G401 (cell line): ENCODE measurements at regions not wholly inside any gene's neighbourhood (a gene's known extent, or its start where the extent isn't known, plus 50 kb on each side); places are given as distances from the start of the nearest gene placed in this dataset.

Experiments used
- DNase-seq: peaks from one replicate; pipeline ENCODE4 v3.0.0-alpha.2; 2015; ENCODE audit warnings: low spot score
- in situ Hi-C: cut with HindIII; loops from 2 replicates; pipeline ENCODE4 v1.10.0; 2016; ENCODE audit warnings: low sequenced_read_pairs, mixed read lengths

- in situ Hi-C loops: no loop called here
- DNase-seq: no peak
These were observed 90.0 kb downstream of the DHCR7 start for GRCh38 chr11:71358122-71358728.

GRCh38 chr11:71357414-71357813 is 90.8 kb downstream of the DHCR7 start:
- no peak for DNase-seq
- in situ Hi-C loops: no loop called here

DNA sequence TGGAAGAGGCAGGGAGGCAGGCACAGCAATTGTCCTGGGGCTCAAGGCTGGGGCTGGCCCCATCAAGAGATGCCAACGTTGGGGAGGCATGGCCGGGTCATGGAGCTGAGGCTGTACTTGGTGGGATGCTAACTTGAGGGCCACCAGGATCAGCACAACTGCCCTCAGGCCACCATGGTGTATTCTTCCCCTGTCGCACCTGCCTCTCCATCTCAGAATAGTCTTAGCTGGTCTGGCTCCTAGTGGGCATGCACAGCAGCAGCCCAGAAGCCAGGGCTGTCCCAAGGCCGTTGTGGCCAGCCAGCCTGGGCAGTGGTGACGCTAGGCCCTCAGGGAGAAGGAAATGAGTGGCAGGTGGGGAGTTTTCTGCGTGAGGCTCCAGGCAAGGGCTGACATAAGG is 91.3 kb downstream of the DHCR7 start:
- in situ Hi-C loops: no loop called here
- DNase-seq: no peak

DNA sequence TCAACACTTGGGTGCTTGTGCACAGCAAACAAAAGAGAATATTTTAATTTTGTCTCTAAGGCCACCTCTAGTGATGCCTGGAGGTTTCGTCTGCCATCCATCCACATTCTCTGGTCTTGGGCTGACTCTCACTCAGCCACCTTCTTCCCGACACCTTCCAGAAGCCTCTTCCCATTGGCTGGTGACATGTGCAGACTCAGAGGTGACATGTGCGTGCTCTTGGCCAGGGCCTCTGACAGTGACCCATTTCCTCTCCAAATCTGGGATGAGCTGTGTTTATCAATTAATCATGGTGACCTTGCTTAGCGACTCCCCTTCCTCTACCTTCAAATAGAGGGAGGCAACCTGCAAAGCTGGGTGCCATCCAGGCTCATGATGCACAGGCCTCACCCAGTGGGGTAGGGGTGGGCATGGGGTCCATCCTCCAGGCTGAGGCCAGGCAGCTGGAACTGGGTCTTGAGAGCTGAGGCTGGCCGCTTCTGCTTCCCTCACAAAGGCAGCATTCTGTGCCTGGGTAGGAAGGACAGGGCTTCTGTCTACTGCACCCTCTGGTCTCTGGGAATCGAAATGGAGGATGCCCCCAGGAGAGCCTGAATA is 91.8 kb downstream of the DHCR7 start:
- no peak for DNase-seq
- in situ Hi-C loops: no loop called here

DNA sequence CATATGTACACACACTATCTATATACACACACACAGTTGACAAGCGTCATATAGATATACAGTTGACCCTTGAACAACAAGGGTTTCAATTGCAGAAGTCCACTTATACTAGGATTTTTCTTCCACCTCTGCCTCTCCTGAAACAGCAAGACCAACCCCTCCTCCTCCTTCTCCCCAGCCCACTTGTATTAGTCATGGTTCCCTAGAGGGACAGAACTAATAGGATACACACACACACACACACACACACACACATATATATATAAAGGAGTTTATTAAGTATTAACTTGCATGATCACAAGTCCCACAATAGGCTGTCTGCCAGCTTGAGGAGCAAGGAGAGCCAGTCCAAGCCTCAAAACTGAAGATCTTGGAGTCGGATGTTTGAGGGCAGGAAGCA is 92.9 kb downstream of the DHCR7 start:
- no peak for DNase-seq
- in situ Hi-C loops: no loop called here

- in situ Hi-C loops: no loop called here
- peak; percentile 58 for DNase-seq
These were observed 93.6 kb downstream of the DHCR7 start for GRCh38 chr11:71354394-71355105.

DNA sequence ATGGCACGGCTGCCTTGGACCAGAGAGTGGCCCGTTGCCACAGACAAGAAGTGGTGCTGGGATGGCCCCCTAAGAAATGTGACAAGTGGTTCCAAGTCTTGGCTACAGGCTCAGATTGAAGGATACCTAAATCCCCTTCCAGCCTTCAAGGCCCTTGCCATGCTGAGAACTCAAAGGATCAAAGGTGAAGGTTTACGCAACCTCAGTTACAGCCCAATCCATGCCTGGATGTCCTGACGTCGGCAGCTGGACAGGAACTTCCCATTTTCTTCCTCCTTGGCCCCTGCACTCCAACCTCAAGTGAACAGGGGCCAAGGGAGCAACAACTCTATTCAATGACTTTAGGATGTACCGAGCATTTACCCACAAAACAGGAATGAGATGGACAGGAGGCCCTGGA is 95.4 kb downstream of the DHCR7 start:
- in situ Hi-C loops: no loop called here
- no peak for DNase-seq

DNA sequence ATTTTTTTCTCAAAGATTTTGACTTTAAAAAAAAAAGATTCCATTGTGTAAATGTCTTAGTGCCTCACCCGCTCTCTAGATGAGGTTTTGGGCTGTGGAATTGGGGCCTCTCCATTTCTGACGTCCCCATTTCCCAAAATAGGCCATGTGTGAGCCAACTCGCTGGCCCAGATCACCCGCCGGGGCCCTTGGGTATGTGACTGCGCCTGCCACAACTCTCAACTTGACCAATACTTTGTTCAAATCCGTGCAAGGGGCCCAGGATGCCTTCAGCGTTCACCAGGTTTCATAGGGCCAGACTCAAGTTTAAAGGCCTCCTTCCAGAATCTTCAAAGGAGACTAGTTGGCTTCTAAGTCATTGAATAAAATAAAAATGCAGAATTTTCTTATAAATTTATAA is 96.0 kb downstream of the DHCR7 start:
- in situ Hi-C loops: no loop called here
- DNase-seq: no peak

DNA sequence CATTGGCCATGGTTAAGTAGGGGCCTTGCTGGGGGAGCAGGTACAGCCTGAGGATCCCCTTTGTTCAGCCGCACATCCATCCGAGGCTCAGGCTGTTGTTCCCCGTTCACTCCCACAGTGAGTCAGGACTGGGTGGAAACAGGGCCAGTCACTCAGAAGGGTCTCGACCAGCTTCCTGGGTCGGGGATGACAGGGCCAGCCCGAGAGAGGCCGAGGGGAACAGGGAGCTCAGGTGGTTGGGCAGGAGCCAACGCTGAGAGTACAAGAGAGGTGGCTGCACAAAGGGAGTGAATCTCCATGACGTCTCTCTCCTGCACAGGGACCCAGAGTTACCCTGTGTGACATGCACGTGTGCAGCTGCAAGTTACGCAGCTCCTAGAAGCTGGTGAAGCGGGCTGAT is 97.2 kb upstream of the SHANK2 start:
- no peak for DNase-seq
- in situ Hi-C loops: no loop called here

- in situ Hi-C loops: no loop called here
These were observed 91.5 kb upstream of the SHANK2 start for GRCh38 chr11:71343828-71344400.

DNA sequence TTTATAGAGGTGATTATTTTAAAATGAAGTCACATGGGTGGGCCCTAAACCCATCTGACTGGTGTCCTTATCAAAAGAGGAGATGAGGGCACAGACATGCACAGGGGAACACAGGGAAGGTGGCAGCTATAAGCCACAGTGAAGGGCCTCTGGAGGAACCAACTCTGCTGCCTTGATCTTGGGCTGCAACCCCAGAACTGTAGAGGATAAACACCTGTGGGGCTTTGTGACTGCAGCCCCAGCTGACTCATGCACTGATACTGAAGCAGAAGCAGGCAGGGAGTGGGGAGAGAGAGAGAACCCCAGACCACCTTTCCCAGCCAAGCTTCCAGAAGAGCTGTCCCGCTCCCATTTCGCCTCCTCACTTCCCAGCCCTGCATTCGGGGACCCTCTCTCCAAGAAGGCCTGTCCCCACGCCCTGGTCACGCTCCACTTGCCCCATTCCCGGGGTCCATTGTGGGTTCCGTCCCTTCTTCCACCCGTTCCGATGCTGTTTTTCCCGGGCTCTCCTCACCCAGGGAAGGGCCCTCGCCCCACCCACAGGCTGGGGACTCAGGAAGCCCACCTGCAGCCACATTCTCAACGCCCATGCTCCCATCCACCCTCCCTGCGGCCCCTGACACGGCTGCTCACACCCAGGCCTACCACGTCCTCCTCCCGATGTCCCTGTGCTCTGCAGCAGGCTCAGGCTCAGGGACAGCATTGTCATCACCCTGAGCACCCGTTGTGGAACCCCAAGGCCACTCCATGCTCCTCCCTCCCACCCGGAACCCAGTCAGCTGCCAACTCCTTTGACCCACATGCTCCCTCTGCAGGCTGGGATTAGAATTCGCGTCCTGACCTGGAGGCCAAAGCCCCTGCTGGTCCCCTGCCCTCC is 90.8 kb upstream of the SHANK2 start:
- in situ Hi-C loops: no loop called here
- DNase-seq: no peak

More at GRCh38 chr11:71343828-71344400, 91.5 kb upstream of the SHANK2 start:
- no peak for DNase-seq

GRCh38 chr11:71342116-71342515 is 89.7 kb upstream of the SHANK2 start:
- no peak for DNase-seq
- in situ Hi-C loops: no loop called here

GRCh38 chr11:71341596-71341995 is 89.2 kb upstream of the SHANK2 start:
- in situ Hi-C loops: no loop called here
- DNase-seq: no peak

- in situ Hi-C loops: no loop called here
- no peak for DNase-seq
These were observed 88.8 kb upstream of the SHANK2 start for GRCh38 chr11:71341173-71341572.

GRCh38 chr11:71340086-71340606 is 87.8 kb upstream of the SHANK2 start:
- in situ Hi-C loops: no loop called here
- DNase-seq: no peak

DNA sequence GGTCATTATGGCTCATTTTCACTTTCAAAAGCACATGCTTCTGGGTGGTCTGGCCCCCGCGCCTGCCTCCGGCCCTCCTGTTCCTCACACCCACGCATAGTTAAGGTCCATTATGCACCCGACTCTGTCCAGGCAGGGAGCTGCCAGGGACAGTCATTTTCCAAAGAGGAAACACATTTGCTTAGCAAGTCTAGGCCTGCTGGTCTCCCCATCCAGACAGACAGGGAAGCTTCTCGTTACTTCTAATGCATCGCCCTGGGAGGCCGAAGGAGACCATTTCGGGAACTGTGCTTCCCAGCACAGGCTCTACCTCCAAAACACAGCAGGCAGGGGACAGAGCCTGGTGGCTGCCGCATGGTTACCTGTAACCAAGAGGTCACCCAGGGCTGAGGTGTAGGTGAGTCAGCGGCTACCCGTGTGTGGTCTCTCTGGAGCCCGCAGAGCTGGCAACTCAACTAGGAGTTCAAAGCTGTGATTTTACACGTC is 87.1 kb upstream of the SHANK2 start:
- in situ Hi-C loops: no loop called here
- no peak for DNase-seq

- no peak for DNase-seq
- in situ Hi-C loops: no loop called here
These were observed 86.5 kb upstream of the SHANK2 start for GRCh38 chr11:71338801-71339395.

- DNase-seq: no peak
These were observed 84.8 kb upstream of the SHANK2 start for GRCh38 chr11:71336996-71337754.

More at GRCh38 chr11:71336996-71337754, 84.8 kb upstream of the SHANK2 start:
- in situ Hi-C loops: no loop called here
